ENCODE measurements at regions not wholly inside any gene's neighbourhood (a gene's known extent, or its start where the extent isn't known, plus 50 kb on each side); places are given as distances from the start of the nearest gene placed in this dataset.
"Not testable (repeated sequence)": the region's sequence is repeated elsewhere in the genome, so short reads cannot be mapped to it uniquely, and the experiment has no call there.

GRCh38 chr6:34646714-34647113 is 49.9 kb downstream of the ILRUN start:
- DNase-seq (ENCODE audit: low spot score), result no peak
- intact Hi-C loops (cut with DNase I), result no loop called here

- intact Hi-C loops (cut with DNase I), result no loop called here
- DNase-seq (ENCODE audit: low spot score), result no peak
These were observed 50.9 kb downstream of the ILRUN start for GRCh38 chr6:34645627-34646026.

- intact Hi-C loops (cut with DNase I), result no loop called here
- no peak for DNase-seq (ENCODE audit: low spot score)
These were observed 51.9 kb downstream of the ILRUN start for GRCh38 chr6:34644716-34645115.

GRCh38 chr6:34642427-34642826 is 54.1 kb downstream of the ILRUN start:
- intact Hi-C loops (cut with DNase I), result no loop called here
- DNase-seq (ENCODE audit: low spot score), result no peak

- DNase-seq (ENCODE audit: low spot score); intact Hi-C loops (cut with DNase I): not testable (repeated sequence)
These were observed 56.3 kb downstream of the ILRUN start for GRCh38 chr6:34640074-34640849.

- no peak for DNase-seq (ENCODE audit: low spot score)
- intact Hi-C loops (cut with DNase I), result no loop called here
These were observed 57.5 kb downstream of the ILRUN start for GRCh38 chr6:34638834-34639736.

- DNase-seq (ENCODE audit: low spot score), result no peak
- intact Hi-C loops (cut with DNase I), result no loop called here
These were observed 62.8 kb downstream of the ILRUN start for GRCh38 chr6:34633785-34634184.

GRCh38 chr6:34633256-34633655 is 63.3 kb downstream of the ILRUN start:
- intact Hi-C loops (cut with DNase I), result no loop called here
- no peak for DNase-seq (ENCODE audit: low spot score)

- DNase-seq (ENCODE audit: low spot score), result no peak
- intact Hi-C loops (cut with DNase I), result no loop called here
These were observed 66.5 kb downstream of the ILRUN start for GRCh38 chr6:34630040-34630439.

- DNase-seq (ENCODE audit: low spot score), result no peak
- intact Hi-C loops (cut with DNase I), result no loop called here
These were observed 69.3 kb downstream of the ILRUN start for GRCh38 chr6:34627296-34627695.

GRCh38 chr6:34618430-34619182 is 62.5 kb upstream of the SPDEF start:
- no peak for DNase-seq (ENCODE audit: low spot score)
- intact Hi-C loops (cut with DNase I), result no loop called here

- intact Hi-C loops (cut with DNase I), result no loop called here
- DNase-seq (ENCODE audit: low spot score), result no peak
These were observed 61.1 kb upstream of the SPDEF start for GRCh38 chr6:34617231-34617630.

GRCh38 chr6:34616227-34616585 is 60.1 kb upstream of the SPDEF start:
- intact Hi-C loops (cut with DNase I), result no loop called here

GRCh38 chr6:34615574-34616226 is 59.6 kb upstream of the SPDEF start:
- DNase-seq (ENCODE audit: low spot score), result no peak
- intact Hi-C loops (cut with DNase I), result no loop called here

More at GRCh38 chr6:34616227-34616585, 60.1 kb upstream of the SPDEF start:
- no peak for DNase-seq (ENCODE audit: low spot score)

GRCh38 chr6:34610819-34611477 is 54.8 kb upstream of the SPDEF start:
- intact Hi-C loops (cut with DNase I), result no loop called here
- DNase-seq (ENCODE audit: low spot score), result no peak

- intact Hi-C loops (cut with DNase I), result loop anchor here (2.0 to 10.0 kb wide), 4 partner anchors 80 to 444 kb away; no protein-coding TSS in a partner anchor
- no peak for DNase-seq (ENCODE audit: low spot score)
These were observed 52.4 kb upstream of the SPDEF start for GRCh38 chr6:34608321-34609091.

- intact Hi-C loops (cut with DNase I), result loop anchor here (5.0 to 10.0 kb wide), 3 partner anchors 79 to 442 kb away; no protein-coding TSS in a partner anchor
These were observed 50.5 kb upstream of the SPDEF start for GRCh38 chr6:34606477-34607265.

More at GRCh38 chr6:34606477-34607265, 50.5 kb upstream of the SPDEF start:
- no peak for DNase-seq (ENCODE audit: low spot score)

Measured in posterior vena cava (tissue), 2 donors.